Panc1 (cell line): ENCODE measurements at regions not wholly inside any gene's neighbourhood (a gene's known extent, or its start where the extent isn't known, plus 50 kb on each side); places are given as distances from the start of the nearest gene placed in this dataset.

Source experiments
- ATAC-seq: fragments of 200-7000 bp; cut with Tn5 transposase; 2 replicates; pipeline ENCODE4 v1.9.1; 2020; ENCODE audit warnings: mild to moderate bottlenecking, moderate library complexity
- BruUV-seq: library from RNA; stranded (reverse); fragments of 400-500 nt; replicated peaks from 2 replicates; lab custom pipeline; 2021; lab: Mats Ljungman, UMichigan
- CTCF ChIA-PET: fragments of 300-600 bp; sonication (Branson Sonifier 250); formaldehyde crosslinking; loops from one replicate; lab custom pipeline; 2022; ENCODE audit warnings: antibody characterized with exemption; lab: Charles Lee
- POLR2A ChIA-PET: fragments of 300-600 bp; sonication (Branson Sonifier 250); formaldehyde crosslinking; loops from one replicate; lab custom pipeline; 2022; ENCODE audit warnings: antibody characterized with exemption; lab: Charles Lee
- DNase-seq: peaks from one replicate; pipeline ENCODE4 v3.0.0-alpha.2; 2010; ENCODE audit warnings: low read depth, low spot score
- H3K27ac ChIP-seq: 2 replicates; pipeline ENCODE4 v1.5.1; 2011; ENCODE audit warnings: mild to moderate bottlenecking, low read length, inconsistent platforms
- H3K27me3 ChIP-seq: fragments of 200-500 bp; sonication (Bioruptor generic); 2 replicates; pipeline ENCODE4 v1.6.0; 2014; ENCODE audit warnings: low read length, inconsistent platforms; ENCODE audit not compliant: control insufficient read depth, insufficient read depth
- H3K36me3 ChIP-seq: fragments of 200-500 bp; sonication (Bioruptor generic); 2 replicates; pipeline ENCODE4 v1.5.1; 2014; ENCODE audit warnings: inconsistent platforms, mild to moderate bottlenecking, low read length, moderate library complexity; ENCODE audit not compliant: control insufficient read depth, insufficient read depth
- H3K4me1 ChIP-seq: 2 replicates; pipeline ENCODE4 v1.5.1; 2011; ENCODE audit warnings: inconsistent platforms, mild to moderate bottlenecking, low read length, moderate library complexity; ENCODE audit not compliant: control insufficient read depth, insufficient read depth
- H3K4me3 ChIP-seq, 2 experiments: 2 replicates each; pipeline ENCODE4 v1.5.1; 2011 to 2012; ENCODE audit warnings: low read depth in 2 of 2, low read length in 2 of 2, mild to moderate bottlenecking in 2 of 2, inconsistent platforms in 1 of 2, moderate library complexity in 1 of 2
- H3K9me3 ChIP-seq: fragments of 200-500 bp; sonication (Bioruptor generic); 2 replicates; pipeline ENCODE4 v1.5.1; 2014; ENCODE audit warnings: low read depth, mild to moderate bottlenecking, inconsistent platforms, low read length, moderate library complexity; ENCODE audit not compliant: control insufficient read depth, insufficient read depth
- CTCF ChIP-seq: fragments of 450-650 bp; IDR thresholded peaks from 2 replicates; pipeline ENCODE4 v1.5.1; 2017; ENCODE audit warnings: mild to moderate bottlenecking
- POLR2AphosphoS5 ChIP-seq: IDR thresholded peaks from 2 replicates; pipeline ENCODE4 v1.6.1; 2012; ENCODE audit warnings: mild to moderate bottlenecking, low read depth, low read length, moderate library complexity
- REST ChIP-seq, 2 experiments: IDR thresholded peaks; 2 replicates each; pipeline ENCODE4 v1.6.1; 2011 to 2012; ENCODE audit warnings: low read depth in 2 of 2, control low read depth in 1 of 2, low read length in 1 of 2, mild to moderate bottlenecking in 1 of 2, moderate library complexity in 1 of 2; ENCODE audit not compliant: insufficient read depth in 1 of 2
- SIN3A ChIP-seq: IDR thresholded peaks from 2 replicates; pipeline ENCODE4 v1.6.1; 2012; ENCODE audit warnings: low read depth, mild to moderate bottlenecking, low read length, moderate library complexity, borderline replicate concordance; ENCODE audit not compliant: insufficient read depth
- TCF7L2 ChIP-seq: IDR thresholded peaks from 2 replicates; pipeline ENCODE4 v1.6.1; 2011; ENCODE audit warnings: mild to moderate bottlenecking, low read depth, low read length, inconsistent platforms
- in situ Hi-C: cut with HindIII; loops from 2 replicates; pipeline ENCODE4 v1.10.0; 2016; ENCODE audit warnings: low sequenced_read_pairs, low pct_unique_long_range_greater_than_20kb
- intact Hi-C: fragments of 100-400 bp; cut with micrococcal nuclease; formaldehyde crosslinking; loops from one replicate; pipeline ENCODE4 v1.10.0; 2022; ENCODE audit not compliant: unreplicated experiment

- CTCF ChIA-PET: no interaction called here
- ATAC-seq (no peak), DNase-seq (no peak)
- in situ Hi-C loops (no loop called here), intact Hi-C loops (no loop called here)
- H3K4me1 ChIP-seq: no peaks in the 10 kb centered on the region
- H3K27me3 ChIP-seq: no peaks in the 10 kb centered on the region
- no peaks in the 10 kb centered on the region for H3K36me3 ChIP-seq
- no TSS peak for BruUV-seq
- H3K9me3 ChIP-seq: no peaks in the 10 kb centered on the region
- no peak for TF ChIP-seq CTCF
- TF ChIP-seq TCF7L2: no peak
- no peak for TF ChIP-seq REST (IDR thresholded peaks at IDR 0.05; ENCODE audit: insufficient read depth in 1 of 2, low read depth in 2 of 2, low read length in 1 of 2)
- TF ChIP-seq POLR2AphosphoS5: no peak
- no peak for TF ChIP-seq SIN3A
- POLR2A ChIA-PET: no interaction called here
- H3K4me3 ChIP-seq: no peak overlapping the region
- H3K27ac ChIP-seq: no peak overlapping the region
Measured at GRCh38 chr2:175742367-175742766, 259.7 kb downstream of the LNPK start.

GRCh38 chr2:175741164-175741563, 260.9 kb downstream of the LNPK start:
- ATAC-seq (no peak), DNase-seq (no peak)
- in situ Hi-C loops: no loop called here
- BruUV-seq: no TSS peak
- Histone ChIP-seq H3K9me3 (no peaks in the 10 kb centered on the region), H3K27me3 (no peaks in the 10 kb centered on the region), H3K36me3 (no peaks in the 10 kb centered on the region), H3K4me1 (no peaks in the 10 kb centered on the region), H3K27ac (no peak overlapping the region), H3K4me3 (no peak overlapping the region)
- ChIA-PET CTCF (no interaction called here), POLR2A (no interaction called here)
- intact Hi-C loops: no loop called here
- no peak for TF ChIP-seq REST (IDR thresholded peaks at IDR 0.05; ENCODE audit: insufficient read depth in 1 of 2, low read depth in 2 of 2, low read length in 1 of 2)
- TF ChIP-seq SIN3A: no peak
- TF ChIP-seq TCF7L2: no peak
- TF ChIP-seq CTCF: no peak
- TF ChIP-seq POLR2AphosphoS5: no peak
